ENCODE measurements at regions not wholly inside any gene's neighbourhood (a gene's known extent, or its start where the extent isn't known, plus 50 kb on each side); places are given as distances from the start of the nearest gene placed in this dataset.

GRCh38 chr13:56378566-56378965 lies 762.2 kb upstream of the PRR20A start:
- Histone ChIP-seq H3K23me2 (ENCODE audit: low read depth, low read length) (no peaks in the 10 kb centered on the region), H3K4me2 (ENCODE audit: insufficient read depth in 1 of 2, low read depth in 2 of 2, low read length in 2 of 2) (no peak overlapping the region), H2BK5ac (ENCODE audit: low read depth, low read length) (no peak overlapping the region), H3K56ac (replicated peaks; ENCODE audit: insufficient read length, low read depth, low read length) (no peak overlapping the region), H3K27me3 (replicated peaks in 1 of 4; ENCODE audit: control insufficient read depth in 3 of 4, extremely low read depth in 1 of 4, insufficient read depth in 3 of 4, low read length in 3 of 4) (no peaks in the 10 kb centered on the region), H3K9me3 (ENCODE audit: insufficient read depth in 2 of 2, low read depth in 1 of 2, low read length in 1 of 2) (no peaks in the 10 kb centered on the region), H3K9ac (replicated peaks in 1 of 4; ENCODE audit: extremely low read depth in 1 of 4, low read depth in 3 of 4, low read length in 3 of 4) (no peak overlapping the region), H3K79me2 (ENCODE audit: control insufficient read depth in 1 of 2, insufficient read depth in 2 of 2, low read length in 2 of 2) (no peaks in the 10 kb centered on the region), H2AFZ (ENCODE audit: low read length) (0 out of 2 replicates have a peak overlapping the region, but pooled peaks have one; percentile 3), H4K20me1 (replicated peaks in 1 of 2; ENCODE audit: control insufficient read depth in 1 of 2, insufficient read depth in 2 of 2, low read length in 2 of 2) (no peaks in the 10 kb centered on the region), H3K4ac (replicated peaks; ENCODE audit: insufficient read length, low read depth, low read length) (no peak overlapping the region), H2BK12ac (ENCODE audit: low read depth, low read length) (no peak overlapping the region), H3K23ac (ENCODE audit: insufficient read length) (no peak overlapping the region), H3K79me1 (ENCODE audit: low read depth, low read length) (no peaks in the 10 kb centered on the region), H4K91ac (replicated peaks; ENCODE audit: insufficient read length, low read length) (no peak overlapping the region), H3K4me1 (replicated peaks in 1 of 4; ENCODE audit: control insufficient read depth in 3 of 4, insufficient read depth in 4 of 4, low read length in 3 of 4) (no peaks in the 10 kb centered on the region), H3K27ac (ENCODE audit: low read depth, low read length) (no peak overlapping the region), H3K18ac (ENCODE audit: extremely low read depth, low read length) (no peak overlapping the region), H2BK15ac (ENCODE audit: low read length) (no peak overlapping the region), H4K8ac (ENCODE audit: extremely low read depth, insufficient read depth, low read length) (no peak overlapping the region), H2BK120ac (replicated peaks; ENCODE audit: low read depth, low read length) (no peak overlapping the region), H3K36me3 (ENCODE audit: control insufficient read depth in 2 of 4, insufficient read depth in 4 of 4, low read length in 3 of 4) (no peaks in the 10 kb centered on the region), H2BK20ac (ENCODE audit: low read length) (no peak overlapping the region), H2AK5ac (ENCODE audit: low read depth, low read length) (no peak overlapping the region), H4K5ac (ENCODE audit: insufficient read length, low read depth, low read length) (no peak overlapping the region), H3K4me3 (ENCODE audit: extremely low read depth in 1 of 4, insufficient read depth in 2 of 4, low read depth in 3 of 4, low read length in 4 of 4) (no peak overlapping the region), H3K14ac (ENCODE audit: insufficient read length) (no peak overlapping the region)
- no peak for DNase-seq (ENCODE audit: low read depth in 1 of 2, low spot score in 2 of 2)
- TF ChIP-seq SAP30 (IDR thresholded peaks at IDR 0.05; ENCODE audit: insufficient read depth, insufficient replicate concordance, low read length), result no peak
- TF ChIP-seq ATF3 (IDR thresholded peaks at IDR 0.05; ENCODE audit: insufficient read depth, low read depth, low read length), result no peak
- no peak for TF ChIP-seq POLR2AphosphoS5 (IDR thresholded peaks at IDR 0.05; ENCODE audit: low read depth, low read length)
- TF ChIP-seq EZH2 (IDR thresholded peaks at IDR 0.05; ENCODE audit: low read depth, low read length, severe bottlenecking), result no peak
- no peak for TF ChIP-seq SP4 (IDR thresholded peaks at IDR 0.05; ENCODE audit: low read length)
- no peak for TF ChIP-seq RFX5 (IDR thresholded peaks at IDR 0.05; ENCODE audit: borderline replicate concordance, low read depth, low read length)
- TF ChIP-seq CTCF (IDR thresholded peaks at IDR 0.05; ENCODE audit: control extremely low read depth in 1 of 3, insufficient read depth in 1 of 3, low read depth in 1 of 3, low read length in 3 of 3), result no peak
- TF ChIP-seq TEAD4 (IDR thresholded peaks at IDR 0.05; ENCODE audit: low read depth, low read length), result no peak
- TF ChIP-seq, protein P1, sequence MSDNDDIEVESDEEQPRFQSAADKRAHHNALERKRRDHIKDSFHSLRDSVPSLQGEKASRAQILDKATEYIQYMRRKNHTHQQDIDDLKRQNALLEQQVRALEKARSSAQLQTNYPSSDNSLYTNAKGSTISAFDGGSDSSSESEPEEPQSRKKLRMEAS (IDR thresholded peaks at IDR 0.05), result no peak
- POLR2A ChIA-PET (ENCODE audit: partially characterized antibody), result no interaction called here
- 91% methylated on average over 1 of the region's 1 CpG; no CpG with 5 or more reads in 1 of the 2 experiments for WGBS, 2 experiments (ENCODE audit: extremely low coverage in 1 of 2, insufficient coverage in 1 of 2, insufficient read length in 1 of 2, insufficient replicate concordance in 2 of 2, low coverage in 1 of 2, low lambda C conversion rate in 2 of 2, missing lambda C conversion rate in 1 of 2)
- CTCF ChIA-PET (ENCODE audit: partially characterized antibody), result no interaction called here
- no peak for FAIRE-seq

Data from H1 (cell line).